HUES64 (cell line): ENCODE measurements at regions not wholly inside any gene's neighbourhood (a gene's known extent, or its start where the extent isn't known, plus 50 kb on each side); places are given as distances from the start of the nearest gene placed in this dataset.
A peak's percentile ranks its signal among the peaks of the same experiment; 100 is the strongest.

Experiments
- H3K27ac ChIP-seq: 2 replicates; pipeline ENCODE4 v1.7.0; 2013; ENCODE audit warnings: low read depth, low read length, inconsistent platforms
- H3K27me3 ChIP-seq: 2 replicates; pipeline ENCODE4 v1.6.1; 2013; ENCODE audit warnings: mild to moderate bottlenecking, low read length; ENCODE audit not compliant: insufficient read depth
- H3K36me3 ChIP-seq: 2 replicates; pipeline ENCODE4 v1.6.1; 2013; ENCODE audit warnings: mild to moderate bottlenecking, low read length; ENCODE audit not compliant: insufficient read depth
- H3K4me1 ChIP-seq: 2 replicates; pipeline ENCODE4 v1.6.1; 2013; ENCODE audit warnings: mild to moderate bottlenecking, low read length, moderate library complexity; ENCODE audit not compliant: insufficient read depth
- H3K4me3 ChIP-seq: 2 replicates; pipeline ENCODE4 v1.5.1; 2013; ENCODE audit warnings: mild to moderate bottlenecking, low read length, moderate library complexity
- H3K9ac ChIP-seq: 2 replicates; pipeline ENCODE4 v1.6.1; 2013; ENCODE audit warnings: mild to moderate bottlenecking, low read depth, low read length
- H3K9me3 ChIP-seq: 2 replicates; pipeline ENCODE4 v1.6.1; 2013; ENCODE audit warnings: low read depth, low read length; ENCODE audit not compliant: insufficient read depth
- WGBS: fragments of 150-250, 120-280 bp; methylation state at CpG from one replicate; pipeline ENCODE4 v1.1.7; 2013; ENCODE audit warnings: missing lambda C conversion rate; 5-methylcytosine and 5-hydroxymethylcytosine counted together

DNA sequence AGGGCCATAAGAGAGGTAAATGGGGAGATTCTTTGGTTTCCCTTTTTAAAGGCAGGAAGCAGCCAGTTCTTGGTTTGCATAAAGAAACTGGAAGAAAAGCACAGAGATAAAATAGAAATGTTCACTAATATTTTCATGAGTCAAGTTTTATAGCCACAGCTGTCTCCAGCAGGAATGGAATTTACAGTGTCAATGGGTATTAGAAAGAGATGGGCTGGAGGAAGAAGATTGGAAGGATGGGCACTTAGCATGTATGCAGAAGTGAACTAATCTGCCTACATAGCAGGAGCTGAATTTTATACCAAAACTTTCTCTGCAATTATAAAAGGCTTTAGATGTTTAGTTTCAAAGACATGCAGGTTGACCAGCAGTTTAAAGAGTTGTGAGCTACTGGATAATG, 521.9 kb upstream of the GOLIM4 start:
- Histone ChIP-seq H3K27me3 (no peaks in the 10 kb centered on the region), H3K9ac (no peak overlapping the region)

DNA sequence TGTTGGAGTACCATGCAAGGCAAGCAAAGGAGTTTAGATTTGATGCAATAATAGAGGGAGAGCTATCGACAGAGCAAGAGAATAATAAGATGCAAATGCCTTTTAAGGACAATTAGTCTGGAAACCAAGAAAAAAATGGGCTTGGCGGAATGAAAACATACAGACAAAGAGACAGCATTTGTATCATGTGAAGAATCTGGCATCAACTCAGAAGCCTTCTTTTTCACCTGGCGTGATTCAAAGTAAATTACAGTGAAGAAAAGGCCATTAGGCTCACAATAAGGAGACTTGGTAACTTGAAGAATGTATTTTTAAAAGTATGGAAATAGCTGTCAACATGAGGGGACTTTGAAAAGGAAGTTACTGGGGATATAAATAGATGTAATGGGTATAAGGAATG, 521.2 kb upstream of the GOLIM4 start:
- WGBS = 74% methylated on average over 3 of the region's 3 CpGs
- H3K4me1 ChIP-seq = peaks cover 61% of the 10 kb centered on the region

More for the DNA sequence above, 521.9 kb upstream of the GOLIM4 start:
- Histone ChIP-seq H3K4me1 (peaks cover 61% of the 10 kb centered on the region), H3K9me3 (no peaks in the 10 kb centered on the region), H3K27ac (peak overlapping the region; percentile 59), H3K4me3 (no peak overlapping the region), H3K36me3 (no peaks in the 10 kb centered on the region)

GRCh38 chr3:168615493-168616020, 519.8 kb upstream of the GOLIM4 start:
- no peaks in the 10 kb centered on the region for H3K9me3 ChIP-seq
- no peak overlapping the region for H3K4me3 ChIP-seq
- no peaks in the 10 kb centered on the region for H3K27me3 ChIP-seq
- peaks cover 61% of the 10 kb centered on the region for H3K4me1 ChIP-seq
- H3K27ac ChIP-seq = peak overlapping the region; percentile 40
- no peaks in the 10 kb centered on the region for H3K36me3 ChIP-seq
- WGBS = 71% methylated on average over 1 of the region's 2 CpGs
- H3K9ac ChIP-seq = no peak overlapping the region

More for the DNA sequence above, 521.2 kb upstream of the GOLIM4 start:
- Histone ChIP-seq H3K9me3 (no peaks in the 10 kb centered on the region), H3K27me3 (no peaks in the 10 kb centered on the region), H3K36me3 (no peaks in the 10 kb centered on the region), H3K4me3 (no peak overlapping the region), H3K9ac (no peak overlapping the region), H3K27ac (peak overlapping the region; percentile 40; the same call in 1 of the 2 replicates)

GRCh38 chr3:168613151-168613550, 517.4 kb upstream of the GOLIM4 start:
- Histone ChIP-seq H3K27ac (no peak overlapping the region), H3K9me3 (no peaks in the 10 kb centered on the region), H3K9ac (no peak overlapping the region), H3K27me3 (no peaks in the 10 kb centered on the region), H3K4me3 (no peak overlapping the region), H3K4me1 (peaks cover 44% of the 10 kb centered on the region), H3K36me3 (no peaks in the 10 kb centered on the region)
- WGBS = 96% methylated on average over 5 of the region's 5 CpGs

DNA sequence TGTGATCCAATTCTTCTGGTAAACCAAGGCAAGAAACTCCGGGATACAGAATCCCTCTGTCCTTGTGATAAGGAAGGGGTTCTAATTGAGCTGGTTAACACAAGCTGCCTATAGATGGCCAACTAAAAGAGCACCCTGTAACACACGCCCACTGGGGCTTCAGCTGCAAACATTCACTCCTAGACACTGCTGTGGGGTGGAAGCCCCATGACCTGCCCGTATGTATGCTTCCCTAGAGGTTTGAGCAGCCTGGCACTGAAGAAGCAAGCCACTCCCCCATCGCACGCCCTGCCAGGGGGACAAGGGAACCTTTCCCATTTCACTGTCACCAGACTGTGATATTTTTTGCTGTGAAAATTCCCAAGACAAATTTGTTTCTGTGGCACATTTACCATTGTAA, 516.9 kb upstream of the GOLIM4 start:
- H3K4me3 ChIP-seq = no peak overlapping the region
- H3K36me3 ChIP-seq = no peaks in the 10 kb centered on the region
- WGBS = 92% methylated on average over 5 of the region's 5 CpGs
- no peak overlapping the region for H3K27ac ChIP-seq
- H3K9me3 ChIP-seq = no peaks in the 10 kb centered on the region
- no peaks in the 10 kb centered on the region for H3K27me3 ChIP-seq
- no peak overlapping the region for H3K9ac ChIP-seq
- peaks cover 39% of the 10 kb centered on the region for H3K4me1 ChIP-seq

- Histone ChIP-seq H3K4me3 (no peak overlapping the region), H3K27ac (no peak overlapping the region), H3K36me3 (no peaks in the 10 kb centered on the region), H3K9ac (no peak overlapping the region), H3K4me1 (peaks cover 30% of the 10 kb centered on the region), H3K27me3 (no peaks in the 10 kb centered on the region), H3K9me3 (no peaks in the 10 kb centered on the region)
- WGBS = 90% methylated on average over 1 of the region's 1 CpG
Measured at GRCh38 chr3:168611826-168612225, 516.1 kb upstream of the GOLIM4 start.

DNA sequence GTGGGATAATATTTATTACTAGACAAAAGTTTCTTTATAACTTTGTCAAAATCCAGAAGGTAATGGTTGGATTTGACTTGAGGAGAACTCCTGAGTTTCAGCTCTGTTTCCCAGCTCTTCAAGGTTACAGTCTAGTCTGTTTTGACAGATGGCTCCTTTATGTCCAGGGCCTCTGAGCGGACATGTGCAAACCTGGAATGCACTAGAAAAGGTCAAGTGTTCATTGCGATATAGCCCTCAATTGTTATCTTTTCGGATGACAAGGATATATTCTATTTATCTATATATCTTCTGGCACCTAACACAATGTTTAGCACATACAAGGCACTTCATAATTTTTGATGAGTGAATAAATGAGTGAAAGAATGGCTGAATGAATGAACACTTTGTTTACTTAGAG, 513.2 kb upstream of the GOLIM4 start:
- Histone ChIP-seq H3K9me3 (no peaks in the 10 kb centered on the region), H3K9ac (no peak overlapping the region), H3K27me3 (no peaks in the 10 kb centered on the region), H3K4me3 (no peak overlapping the region), H3K4me1 (peaks cover 1% of the 10 kb centered on the region; the same call in 1 of the 2 replicates), H3K36me3 (no peaks in the 10 kb centered on the region), H3K27ac (no peak overlapping the region)
- WGBS = 100% methylated on average over 2 of the region's 3 CpGs

DNA sequence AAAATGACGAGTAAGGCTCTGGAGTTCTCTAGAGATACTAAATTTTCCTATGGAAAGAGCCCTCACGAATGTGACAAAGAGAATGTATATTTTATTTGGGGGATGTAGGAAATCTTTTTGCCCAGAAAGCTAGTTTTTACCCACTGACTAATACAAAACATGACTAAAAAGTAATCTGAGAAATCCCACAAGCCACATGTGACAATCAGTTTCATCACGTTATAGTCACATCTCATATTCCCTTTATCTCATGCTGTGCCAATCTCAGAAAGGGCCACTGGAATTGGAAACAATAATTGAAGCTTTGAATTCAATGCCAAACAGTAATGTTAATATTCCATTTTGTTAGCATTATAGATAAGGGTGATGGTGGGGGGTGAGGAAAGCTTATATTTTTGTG, 509.0 kb upstream of the GOLIM4 start:
- Histone ChIP-seq H3K4me1 (no peaks in the 10 kb centered on the region), H3K27ac (no peak overlapping the region)
- 98% methylated on average over 3 of the region's 3 CpGs for WGBS

GRCh38 chr3:168598250-168598649, 502.5 kb upstream of the GOLIM4 start:
- H3K27me3 ChIP-seq = no peaks in the 10 kb centered on the region
- no peak overlapping the region for H3K27ac ChIP-seq
- H3K36me3 ChIP-seq = no peaks in the 10 kb centered on the region
- no CpG with 5 or more reads among the region's 2 CpGs for WGBS
- H3K9ac ChIP-seq = no peak overlapping the region
- no peaks in the 10 kb centered on the region for H3K9me3 ChIP-seq
- no peaks in the 10 kb centered on the region for H3K4me1 ChIP-seq
- H3K4me3 ChIP-seq = no peak overlapping the region

More for the DNA sequence above, 509.0 kb upstream of the GOLIM4 start:
- H3K36me3 ChIP-seq = no peaks in the 10 kb centered on the region
- no peak overlapping the region for H3K4me3 ChIP-seq
- no peak overlapping the region for H3K9ac ChIP-seq
- no peaks in the 10 kb centered on the region for H3K27me3 ChIP-seq
- H3K9me3 ChIP-seq = no peaks in the 10 kb centered on the region

GRCh38 chr3:168596175-168596823, 500.6 kb upstream of the GOLIM4 start:
- H3K4me1 ChIP-seq = peaks cover 4% of the 10 kb centered on the region
- H3K9me3 ChIP-seq = no peaks in the 10 kb centered on the region
- H3K27ac ChIP-seq = no peak overlapping the region
- H3K4me3 ChIP-seq = no peak overlapping the region
- no peak overlapping the region for H3K9ac ChIP-seq
- no peaks in the 10 kb centered on the region for H3K36me3 ChIP-seq
- H3K27me3 ChIP-seq = no peaks in the 10 kb centered on the region
- WGBS = no CpG with 5 or more reads among the region's 1 CpG

- H3K4me3 ChIP-seq = no peak overlapping the region
- no peaks in the 10 kb centered on the region for H3K36me3 ChIP-seq
- 90% methylated on average over 2 of the region's 2 CpGs for WGBS
- no peaks in the 10 kb centered on the region for H3K27me3 ChIP-seq
- no peak overlapping the region for H3K27ac ChIP-seq
- H3K9me3 ChIP-seq = no peaks in the 10 kb centered on the region
- H3K4me1 ChIP-seq = peaks cover 10% of the 10 kb centered on the region
- no peak overlapping the region for H3K9ac ChIP-seq
Measured at GRCh38 chr3:168591587-168591986, 495.9 kb upstream of the GOLIM4 start.

- WGBS = 91% methylated on average over 2 of the region's 3 CpGs
- H3K27ac ChIP-seq = no peak overlapping the region
- H3K27me3 ChIP-seq = no peaks in the 10 kb centered on the region
- H3K4me3 ChIP-seq = no peak overlapping the region
- H3K9me3 ChIP-seq = no peaks in the 10 kb centered on the region
- no peaks in the 10 kb centered on the region for H3K36me3 ChIP-seq
- peaks cover 10% of the 10 kb centered on the region for H3K4me1 ChIP-seq
- H3K9ac ChIP-seq = no peak overlapping the region
Measured at GRCh38 chr3:168589376-168589775, 493.7 kb upstream of the GOLIM4 start.
